Tibial artery (tissue), 4 donors: ENCODE measurements at regions not wholly inside any gene's neighbourhood (a gene's known extent, or its start where the extent isn't known, plus 50 kb on each side); places are given as distances from the start of the nearest gene placed in this dataset.

Source experiments
- DNase-seq, 2 donors: peaks; one replicate each; pipeline ENCODE4 v3.0.0-alpha.2; 2019
- H3K27ac ChIP-seq, 2 donors: fragments of 200-600 bp; sonication (generic) in 1 of 2; 1 replicate in 1 of 2; 2 replicates in 1 of 2; pipeline ENCODE4 v1.5.1; 2018 to 2019; ENCODE audit warnings: mild to moderate bottlenecking in 1 of 2
- H3K27me3 ChIP-seq, 2 donors: fragments of 200-600 bp; sonication (generic) in 1 of 2; one replicate each; pipeline versions ENCODE4 v1.5.1 to v1.6.0; 2016 to 2019
- H3K36me3 ChIP-seq, 3 donors: fragments of 200-600 bp; sonication (generic) in 2 of 3; one replicate each; pipeline ENCODE4 v1.5.1; 2016 to 2019; ENCODE audit warnings: mild to moderate bottlenecking in 2 of 3
- H3K4me1 ChIP-seq, 4 donors: fragments of 200-600 bp; sonication (generic) in 2 of 4; 1 replicate in 3 of 4; 2 replicates in 1 of 4; pipeline ENCODE4 v1.5.1; 2016 to 2019
- H3K4me3 ChIP-seq, 2 donors: fragments of 200-600 bp; sonication (generic) in 1 of 2; 1 replicate in 1 of 2; 2 replicates in 1 of 2; pipeline ENCODE4 v1.5.1; 2018 to 2019; ENCODE audit warnings: mild to moderate bottlenecking in 2 of 2
- H3K9me3 ChIP-seq, 3 donors: fragments of 200-600 bp; sonication (generic) in 1 of 3; one replicate each; pipeline ENCODE4 v1.5.1; 2016 to 2019
- intact Hi-C: fragments of 100-400 bp; cut with DNase I; formaldehyde crosslinking; loops from one replicate; pipeline ENCODE4 v1.15.0; 2023; ENCODE audit warnings: low total_unique reads
- TF ChIP-seq, protein P1 (sequence below), 2 experiments: fragments of 200-600 bp in 1 of 2; fragments of 450-650 bp in 1 of 2; IDR thresholded peaks; one replicate each; pipeline ENCODE4 v1.5.1; 2017 to 2019; ENCODE audit warnings: antibody characterized with exemption in 2 of 2, mild to moderate bottlenecking in 1 of 2, moderate library complexity in 1 of 2

DNA sequence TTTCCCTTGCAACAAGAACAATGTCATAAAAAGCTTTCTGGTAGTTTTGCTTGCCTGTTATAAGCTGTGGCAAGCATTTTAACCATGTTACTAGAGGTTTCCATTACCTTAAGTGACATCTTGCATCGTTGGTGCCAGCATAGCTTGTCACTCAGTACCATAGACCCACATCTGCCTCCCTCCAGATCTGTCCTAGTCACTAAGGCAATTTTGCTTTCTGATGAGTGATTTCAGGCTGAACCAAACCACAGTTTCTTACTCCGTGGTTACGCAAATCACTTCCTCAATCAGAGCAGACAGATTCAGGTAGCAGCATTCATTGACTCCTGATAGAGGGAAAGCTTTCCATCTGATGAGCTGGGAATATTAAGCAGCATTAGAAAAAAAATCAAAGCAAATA, 1057.5 kb upstream of the FAM98A start:
- intact Hi-C loops, result no loop called here
- Histone ChIP-seq H3K4me1 (no peaks in the 10 kb centered on the region), H3K9me3 (no peaks in the 10 kb centered on the region), H3K27ac (no peak overlapping the region), H3K4me3 (no peak overlapping the region), H3K36me3 (no peaks in the 10 kb centered on the region), H3K27me3 (no peaks in the 10 kb centered on the region)
- no peak for DNase-seq
- TF ChIP-seq, protein P1, sequence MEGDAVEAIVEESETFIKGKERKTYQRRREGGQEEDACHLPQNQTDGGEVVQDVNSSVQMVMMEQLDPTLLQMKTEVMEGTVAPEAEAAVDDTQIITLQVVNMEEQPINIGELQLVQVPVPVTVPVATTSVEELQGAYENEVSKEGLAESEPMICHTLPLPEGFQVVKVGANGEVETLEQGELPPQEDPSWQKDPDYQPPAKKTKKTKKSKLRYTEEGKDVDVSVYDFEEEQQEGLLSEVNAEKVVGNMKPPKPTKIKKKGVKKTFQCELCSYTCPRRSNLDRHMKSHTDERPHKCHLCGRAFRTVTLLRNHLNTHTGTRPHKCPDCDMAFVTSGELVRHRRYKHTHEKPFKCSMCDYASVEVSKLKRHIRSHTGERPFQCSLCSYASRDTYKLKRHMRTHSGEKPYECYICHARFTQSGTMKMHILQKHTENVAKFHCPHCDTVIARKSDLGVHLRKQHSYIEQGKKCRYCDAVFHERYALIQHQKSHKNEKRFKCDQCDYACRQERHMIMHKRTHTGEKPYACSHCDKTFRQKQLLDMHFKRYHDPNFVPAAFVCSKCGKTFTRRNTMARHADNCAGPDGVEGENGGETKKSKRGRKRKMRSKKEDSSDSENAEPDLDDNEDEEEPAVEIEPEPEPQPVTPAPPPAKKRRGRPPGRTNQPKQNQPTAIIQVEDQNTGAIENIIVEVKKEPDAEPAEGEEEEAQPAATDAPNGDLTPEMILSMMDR (IDR thresholded peaks at IDR 0.05), result no peak

DNA sequence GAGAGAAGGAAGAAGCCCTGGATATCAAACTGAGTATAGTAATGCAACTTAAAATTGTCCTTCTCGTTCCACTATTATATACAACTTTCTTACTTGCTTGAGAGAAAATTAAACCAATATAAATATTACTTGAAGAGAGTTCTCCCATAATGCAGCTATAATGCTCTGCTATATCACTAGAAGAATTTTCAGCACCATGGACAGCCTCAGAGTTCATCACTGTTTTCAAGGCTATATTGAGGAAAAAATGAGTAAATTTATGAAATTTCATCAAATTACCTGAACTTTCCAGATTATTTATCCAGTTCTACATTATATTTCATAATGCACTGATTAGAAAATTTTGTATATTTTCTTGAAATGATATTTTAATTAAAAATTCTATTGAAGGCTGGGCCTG, 1053.5 kb upstream of the FAM98A start:
- Histone ChIP-seq H3K4me1 (no peaks in the 10 kb centered on the region), H3K9me3 (no peaks in the 10 kb centered on the region), H3K27me3 (no peaks in the 10 kb centered on the region), H3K27ac (no peak overlapping the region), H3K4me3 (no peak overlapping the region), H3K36me3 (no peaks in the 10 kb centered on the region)
- TF ChIP-seq, protein P1 (IDR thresholded peaks at IDR 0.05), result no peak
- intact Hi-C loops, result no loop called here
- DNase-seq, result no peak

DNA sequence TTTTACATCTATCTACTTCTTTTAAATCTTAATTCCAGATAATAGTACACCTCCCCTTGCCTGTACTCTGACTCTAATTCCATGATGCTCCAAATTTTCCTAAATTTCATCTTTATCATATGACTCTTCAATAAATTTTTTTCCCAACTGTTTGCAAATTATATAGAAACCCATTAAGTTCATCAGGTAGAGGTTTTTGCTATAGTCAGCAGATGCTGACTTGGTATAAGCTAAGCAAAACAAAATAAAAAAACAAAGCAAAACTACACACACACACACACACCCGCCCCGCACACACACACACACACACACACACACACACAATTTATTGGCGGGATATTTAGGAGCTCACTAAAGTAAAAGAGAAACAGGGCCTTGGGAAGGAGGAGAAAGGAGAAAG, 1047.8 kb upstream of the FAM98A start:
- Histone ChIP-seq H3K27ac (no peak overlapping the region), H3K9me3 (no peaks in the 10 kb centered on the region), H3K36me3 (no peaks in the 10 kb centered on the region), H3K4me3 (no peak overlapping the region), H3K27me3 (no peaks in the 10 kb centered on the region), H3K4me1 (no peaks in the 10 kb centered on the region)
- DNase-seq, result no peak
- intact Hi-C loops, result no loop called here
- TF ChIP-seq, protein P1 (IDR thresholded peaks at IDR 0.05), result no peak

DNA sequence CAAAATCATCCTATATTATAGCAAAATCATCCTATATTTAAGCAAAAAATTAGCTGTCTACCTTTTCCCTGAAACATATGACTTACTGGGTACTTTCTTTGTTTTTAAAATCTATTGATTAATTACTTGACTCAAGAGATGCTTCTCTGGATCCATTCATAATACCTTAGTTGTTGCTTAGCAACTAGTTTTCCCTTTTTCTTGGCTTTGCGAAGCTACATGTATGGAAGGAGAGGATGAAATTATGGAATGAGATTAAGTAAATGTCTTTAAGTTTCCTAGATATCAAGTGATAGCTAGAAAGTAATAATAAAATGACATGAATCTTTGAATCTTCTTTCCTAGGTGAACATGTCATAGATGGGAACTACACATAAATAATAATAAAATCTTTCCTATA, 1033.2 kb upstream of the FAM98A start:
- H3K9me3 ChIP-seq, result peaks cover 0 to 5% (median 0%) of the 10 kb centered on the region in 3 donors
- TF ChIP-seq, protein P1 (IDR thresholded peaks at IDR 0.05), result no peak
- no peak overlapping the region for H3K27ac ChIP-seq
- H3K4me1 ChIP-seq, result no peaks in the 10 kb centered on the region
- intact Hi-C loops, result no loop called here
- H3K27me3 ChIP-seq, result no peaks in the 10 kb centered on the region
- no peak for DNase-seq
- H3K4me3 ChIP-seq, result no peak overlapping the region
- no peaks in the 10 kb centered on the region for H3K36me3 ChIP-seq

DNA sequence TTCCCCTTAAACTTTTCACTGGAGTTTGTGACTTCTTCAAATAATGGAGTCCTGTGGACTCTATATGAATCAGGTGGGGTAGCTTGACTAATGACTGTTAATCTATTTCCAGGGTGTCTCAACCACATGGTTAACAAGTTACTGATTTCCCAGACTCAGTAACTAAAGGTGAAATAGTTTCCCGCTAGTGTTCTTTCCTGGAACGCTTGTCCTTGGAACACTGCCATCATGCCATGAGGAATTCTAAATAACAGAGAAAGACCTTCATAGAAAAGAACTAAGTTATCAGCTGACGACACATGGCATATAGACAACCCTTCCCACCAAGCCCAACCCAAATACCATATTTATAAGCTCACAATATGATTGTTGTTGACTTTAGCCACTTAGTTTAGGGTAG, 1027.9 kb upstream of the FAM98A start:
- Histone ChIP-seq H3K4me3 (no peak overlapping the region), H3K9me3 (peaks cover 0 to 5% (median 0%) of the 10 kb centered on the region in 3 donors), H3K4me1 (no peaks in the 10 kb centered on the region), H3K36me3 (no peaks in the 10 kb centered on the region), H3K27me3 (no peaks in the 10 kb centered on the region), H3K27ac (no peak overlapping the region)
- no peak for DNase-seq
- TF ChIP-seq, protein P1 (IDR thresholded peaks at IDR 0.05), result no peak
- intact Hi-C loops, result no loop called here

DNA sequence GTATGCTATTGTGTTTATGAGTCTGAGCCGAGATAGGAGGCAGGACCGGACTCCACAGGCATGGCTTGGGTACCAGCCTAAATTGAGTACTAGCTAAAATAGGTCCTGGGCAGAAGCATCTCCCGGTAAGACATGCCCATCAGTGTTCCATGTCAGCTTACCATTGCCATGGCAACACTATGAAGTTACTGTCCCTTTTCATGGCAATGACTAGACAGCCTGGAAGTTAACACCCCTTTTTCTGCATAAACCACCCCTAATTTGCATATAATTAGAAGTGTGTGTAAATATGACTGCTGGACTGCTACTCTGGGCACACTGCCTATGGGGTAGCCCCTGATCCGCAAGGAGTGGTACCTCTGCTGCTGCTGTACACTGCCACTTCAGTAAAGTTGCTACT, 1005.1 kb upstream of the FAM98A start:
- DNase-seq, result no peak
- intact Hi-C loops, result no loop called here
- Histone ChIP-seq H3K27ac (no peak overlapping the region), H3K4me3 (no peak overlapping the region), H3K27me3 (no peaks in the 10 kb centered on the region), H3K36me3 (no peaks in the 10 kb centered on the region), H3K4me1 (no peaks in the 10 kb centered on the region), H3K9me3 (no peaks in the 10 kb centered on the region)
- TF ChIP-seq, protein P1 (IDR thresholded peaks at IDR 0.05), result no peak
